CD4-positive, alpha-beta T cell treated with Interleukin-6 for 4 hours (primary cell): ENCODE measurements at regions not wholly inside any gene's neighbourhood (a gene's known extent, or its start where the extent isn't known, plus 50 kb on each side); places are given as distances from the start of the nearest gene placed in this dataset.

ENCODE experiments used
- DNase-seq: peaks from one replicate; pipeline ENCODE4 v3.0.0-alpha.2; 2020; ENCODE audit warnings: mixed read lengths

DNA sequence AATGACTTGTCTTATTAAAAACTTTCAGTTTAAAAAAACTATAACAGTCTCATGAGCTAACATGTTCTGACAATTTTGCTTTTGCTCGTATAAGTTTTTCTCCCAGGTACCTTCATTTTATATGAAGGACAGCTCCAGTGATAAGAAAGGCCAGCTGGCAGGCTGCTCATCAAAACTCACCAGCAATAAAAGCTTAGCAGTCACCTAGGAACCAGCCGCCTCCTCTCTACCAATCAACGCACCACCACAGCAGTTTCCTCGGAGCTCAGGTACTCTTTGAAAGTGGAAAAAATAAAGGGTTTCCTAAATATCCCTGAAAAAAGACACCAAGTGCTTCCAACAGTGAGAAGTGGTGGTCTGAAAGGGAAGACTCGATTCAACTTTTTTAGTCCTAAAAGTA lies 100.9 kb upstream of the CCDC150 start:
- DNase-seq: no peak

DNA sequence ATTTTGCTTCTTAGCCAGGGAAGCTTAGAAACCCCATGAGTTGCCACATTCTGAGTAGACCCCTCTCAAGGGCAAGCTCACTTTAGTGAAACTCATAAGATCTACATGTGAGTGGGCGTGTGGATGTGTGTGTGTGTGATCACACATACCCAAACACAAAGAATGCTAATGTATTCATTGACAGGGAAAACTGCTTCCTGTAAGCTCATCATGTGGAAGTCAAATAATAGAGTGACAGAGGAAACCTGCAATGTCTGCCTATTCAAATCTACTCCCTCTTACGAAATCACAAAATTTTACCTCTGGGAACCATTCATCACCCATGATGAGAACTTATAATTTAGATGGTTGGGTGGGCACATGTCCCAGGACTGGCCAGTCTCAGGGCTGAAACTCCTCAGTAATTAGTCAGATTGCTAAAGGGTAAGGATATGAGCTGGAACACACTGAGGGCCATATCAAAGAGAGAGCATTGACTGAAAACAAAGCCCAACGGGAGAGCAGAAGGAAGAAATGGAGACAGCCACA lies 94.5 kb upstream of the CCDC150 start:
- no peak for DNase-seq

DNA sequence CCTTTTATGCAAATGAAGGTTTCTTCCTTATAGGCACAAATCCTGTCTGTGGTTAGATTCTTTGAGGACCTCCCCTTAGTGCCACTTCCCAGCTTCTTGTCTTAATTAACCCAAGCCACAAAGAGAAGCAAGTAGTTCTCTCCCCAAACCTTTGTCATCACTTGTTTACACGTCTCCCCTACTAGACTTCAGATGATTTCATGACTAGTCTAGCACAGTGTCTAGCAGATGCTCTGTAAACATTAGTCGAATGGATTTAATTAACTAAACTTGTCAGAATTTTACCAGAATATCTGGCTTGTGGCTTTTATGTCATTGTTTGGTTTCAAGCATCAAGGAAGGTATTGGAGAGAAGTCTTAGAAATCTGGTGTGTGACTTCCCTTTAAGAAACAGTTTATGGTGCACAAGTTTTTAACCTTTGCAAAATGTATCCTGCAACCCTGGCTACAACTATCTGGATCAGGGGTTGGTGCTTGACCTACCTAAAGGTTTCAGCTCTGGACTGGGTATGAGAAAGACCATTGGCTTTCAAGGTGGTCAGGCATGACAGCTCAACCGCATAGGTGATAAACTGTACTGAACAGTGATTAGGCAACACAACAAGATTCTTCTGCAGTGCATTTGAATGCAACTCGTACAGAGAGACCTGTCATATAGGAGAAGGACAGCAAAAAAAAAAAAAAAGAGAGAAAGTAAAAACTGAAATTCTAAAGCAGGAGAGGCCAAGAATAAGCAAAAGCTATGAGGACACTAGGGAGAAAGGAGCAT lies 93.2 kb upstream of the CCDC150 start:
- DNase-seq: no peak

DNA sequence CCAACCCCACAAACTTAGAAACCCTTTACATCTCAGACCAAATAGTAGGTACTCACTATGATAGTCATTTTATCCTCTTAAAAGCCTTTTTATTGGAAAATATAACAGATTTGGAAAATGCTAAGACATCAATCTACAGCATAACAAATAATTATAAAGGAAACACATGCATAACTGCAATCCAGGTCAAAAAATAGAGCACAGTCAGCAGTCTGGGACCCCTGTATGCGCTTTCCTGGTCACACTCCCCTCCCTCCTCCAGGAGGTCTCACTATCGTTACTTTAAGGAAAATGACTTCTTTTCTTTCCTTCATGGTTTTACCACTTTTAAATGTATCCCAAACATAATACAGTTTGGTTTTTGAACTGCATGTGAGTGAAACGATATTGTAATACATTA lies 90.5 kb upstream of the CCDC150 start:
- DNase-seq: no peak

DNA sequence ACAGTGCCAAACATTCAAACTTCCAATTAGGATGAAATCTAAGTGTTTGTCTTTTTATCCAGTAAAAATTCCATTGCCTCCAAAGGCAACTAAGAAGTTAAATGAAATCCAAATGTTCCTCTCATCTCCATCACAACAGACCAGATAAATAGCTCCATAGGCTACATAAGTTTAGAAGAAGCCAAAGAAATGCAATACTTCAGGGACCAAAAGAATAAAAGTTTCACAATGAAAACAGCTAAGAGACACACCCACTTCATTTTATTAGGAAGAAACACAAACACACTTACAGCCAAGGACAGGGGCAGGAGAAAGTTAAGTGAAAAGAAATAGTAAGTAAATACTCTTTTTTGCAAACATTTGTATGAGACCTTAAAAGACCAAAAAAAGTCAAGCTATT lies 88.5 kb upstream of the CCDC150 start:
- no peak for DNase-seq

DNA sequence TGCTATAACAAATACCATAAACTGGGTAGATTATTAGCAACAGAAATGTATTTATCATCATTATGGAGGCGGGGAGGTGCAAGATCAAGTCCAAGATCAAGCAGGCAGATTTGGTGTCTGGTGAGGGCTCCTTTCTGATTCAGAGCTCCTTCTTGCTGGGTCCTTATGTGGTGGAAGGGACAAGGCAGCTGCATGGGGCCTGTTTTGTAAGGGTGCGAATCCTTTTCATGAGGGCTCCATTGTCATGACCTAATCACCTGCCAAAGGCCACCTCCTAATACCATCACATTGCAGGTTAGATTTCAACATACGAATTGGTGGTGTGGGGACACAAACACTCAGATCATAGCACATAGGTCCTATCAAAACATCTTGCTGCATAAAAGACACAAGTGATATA lies 84.4 kb upstream of the CCDC150 start:
- DNase-seq: no peak

DNA sequence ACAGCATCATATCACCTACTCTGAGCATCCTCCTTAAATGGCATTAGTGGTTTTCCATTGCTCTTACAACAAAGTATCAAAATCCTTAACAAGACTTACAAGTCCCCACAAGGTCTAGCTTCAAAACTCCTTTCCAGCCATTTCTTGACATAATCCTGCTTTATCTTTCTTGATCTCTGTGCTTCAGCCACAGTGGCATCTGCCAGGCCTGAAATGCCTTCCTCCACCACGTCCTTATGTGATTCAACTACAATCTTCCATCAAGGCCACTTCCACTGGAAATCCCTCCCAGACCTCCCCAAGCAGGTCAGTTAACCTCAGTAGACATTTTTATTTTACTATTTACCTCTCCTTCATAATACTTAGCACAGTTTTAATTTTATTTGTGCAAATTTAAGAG lies 83.8 kb upstream of the CCDC150 start:
- no peak for DNase-seq

DNA sequence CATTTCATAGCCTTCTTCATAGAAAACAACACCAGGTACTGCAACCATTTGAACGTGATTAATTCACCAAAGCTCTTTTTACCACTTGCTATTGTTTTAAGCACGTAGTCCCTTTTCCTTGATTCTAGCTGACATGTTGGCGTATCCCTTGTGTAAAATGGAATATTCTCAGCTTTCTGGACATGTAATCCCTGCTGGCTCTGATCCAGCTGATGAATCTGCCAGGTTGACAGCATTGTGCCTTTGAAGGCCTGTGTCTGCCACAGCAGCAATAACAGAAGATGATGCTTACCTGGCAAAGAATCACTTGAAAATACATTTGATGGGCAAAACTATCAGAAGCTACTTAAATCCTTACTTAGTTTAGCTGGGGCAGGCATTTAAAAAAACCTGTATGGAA lies 81.0 kb upstream of the CCDC150 start:
- DNase-seq: no peak

DNA sequence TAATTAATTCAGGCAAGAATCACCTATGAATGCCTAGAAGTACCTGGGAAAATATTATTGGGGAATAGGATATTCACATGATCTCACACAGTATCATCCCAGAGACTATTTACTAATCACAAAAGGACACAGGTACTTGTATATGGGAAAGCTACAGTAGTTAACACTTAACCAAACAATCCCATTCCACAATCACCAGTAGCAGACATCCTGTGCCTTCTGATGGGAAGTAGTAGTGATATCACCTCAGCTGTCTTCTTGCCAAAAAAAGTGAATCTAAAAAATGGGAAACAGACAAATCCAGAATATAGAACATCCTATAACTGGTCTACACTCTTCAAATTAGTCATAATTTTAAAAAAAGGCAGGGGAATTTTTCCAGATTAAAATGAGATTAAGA lies 75.6 kb upstream of the CCDC150 start:
- no peak for DNase-seq

DNA sequence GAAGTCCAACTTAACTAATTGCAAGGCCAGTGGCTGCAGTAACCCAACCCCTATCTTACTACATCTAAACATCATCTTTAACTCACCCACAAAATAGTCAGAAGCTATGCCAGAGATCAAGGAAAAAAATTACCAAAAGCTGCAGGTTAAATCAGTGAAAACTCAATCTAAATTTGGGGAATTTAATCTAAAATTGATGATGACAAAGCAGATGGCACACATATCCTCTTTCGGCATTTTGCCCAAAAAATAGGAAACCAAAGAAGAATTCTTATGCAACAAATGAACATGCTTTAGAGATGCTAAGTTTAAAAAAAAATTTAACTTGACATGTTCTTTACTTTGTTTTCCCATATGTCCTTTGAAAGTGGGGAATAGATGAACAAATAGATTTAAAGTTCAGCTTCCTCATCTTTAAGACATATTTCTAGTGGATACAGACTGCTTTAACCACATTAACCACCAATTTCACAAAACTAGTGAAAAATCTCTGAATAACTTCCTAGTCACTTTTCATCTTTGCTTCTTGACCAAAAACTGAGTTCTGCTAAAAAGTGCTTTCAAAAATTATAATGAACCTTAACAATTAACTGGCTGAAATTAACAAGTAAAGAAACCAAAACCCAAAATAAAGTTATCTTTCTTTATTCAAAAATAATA lies 74.3 kb upstream of the CCDC150 start:
- no peak for DNase-seq

DNA sequence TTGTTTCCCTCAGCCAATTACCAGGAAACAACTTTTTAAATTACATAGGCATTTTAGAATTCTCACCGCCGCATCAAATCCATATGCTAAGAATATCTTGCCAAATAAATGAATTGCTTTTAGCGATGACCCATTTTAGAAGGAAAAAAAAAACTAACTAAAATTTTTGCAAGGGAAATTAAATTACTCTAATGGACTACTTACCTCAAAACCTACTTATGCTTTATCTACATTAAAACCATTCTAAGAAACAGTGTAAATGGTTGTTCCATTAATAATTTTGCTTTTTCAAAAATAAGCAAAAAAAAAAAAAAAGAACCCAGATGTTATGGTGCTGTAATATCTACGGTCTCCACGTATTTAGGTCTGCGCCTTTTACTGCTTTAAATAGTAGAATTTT lies 73.5 kb upstream of the CCDC150 start:
- DNase-seq: no peak

DNA sequence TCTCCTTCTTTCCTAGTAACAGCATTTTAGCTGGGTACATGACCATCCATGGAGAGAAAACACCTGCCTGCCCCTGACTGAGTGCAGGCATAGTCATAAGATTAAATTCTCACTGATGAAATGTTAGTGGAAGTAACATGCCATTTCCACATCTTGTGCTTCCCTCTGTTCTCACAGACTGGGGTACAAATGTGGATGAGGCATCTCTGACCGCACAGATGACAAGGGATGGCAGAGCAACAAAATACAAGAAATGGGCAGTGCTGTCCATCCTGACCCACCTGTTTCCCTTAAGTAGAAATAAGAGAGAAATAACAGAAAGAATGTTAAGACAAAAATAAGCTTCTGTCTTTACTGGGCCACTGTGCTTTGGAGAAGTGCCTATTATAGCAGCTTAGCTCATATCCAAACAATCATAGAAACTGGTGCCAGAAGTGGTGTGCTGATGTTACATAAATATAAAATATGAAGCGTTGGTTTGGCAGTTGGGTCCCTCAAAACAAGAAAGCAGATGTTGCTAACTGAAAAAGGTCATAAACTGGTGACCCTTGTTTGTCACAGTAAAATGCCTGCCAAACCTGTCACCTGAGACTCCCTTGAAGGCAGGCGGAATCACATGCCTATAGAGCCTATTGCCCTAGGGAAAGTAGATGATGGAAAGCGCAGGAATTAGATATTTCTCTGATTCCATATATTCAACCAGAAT lies 72.4 kb upstream of the CCDC150 start:
- no peak for DNase-seq

DNA sequence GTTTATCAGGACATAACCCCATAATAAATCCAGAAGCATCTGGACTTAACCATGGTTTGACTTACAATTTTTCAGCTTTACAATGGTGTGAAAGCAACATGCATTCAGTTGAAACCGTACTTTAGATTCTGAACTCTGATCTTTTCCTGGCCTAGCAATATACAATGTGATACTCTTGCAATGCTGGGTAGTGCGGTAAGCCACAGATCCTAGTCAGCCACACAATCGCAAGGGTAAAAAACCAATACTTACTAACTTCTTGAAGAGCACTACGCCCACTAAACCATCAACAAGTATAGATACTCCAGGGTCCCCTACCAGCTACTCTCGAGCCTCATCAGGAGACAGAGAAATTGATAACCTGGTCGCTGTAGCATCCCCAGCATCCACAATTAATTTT lies 71.0 kb upstream of the CCDC150 start:
- no peak for DNase-seq

DNA sequence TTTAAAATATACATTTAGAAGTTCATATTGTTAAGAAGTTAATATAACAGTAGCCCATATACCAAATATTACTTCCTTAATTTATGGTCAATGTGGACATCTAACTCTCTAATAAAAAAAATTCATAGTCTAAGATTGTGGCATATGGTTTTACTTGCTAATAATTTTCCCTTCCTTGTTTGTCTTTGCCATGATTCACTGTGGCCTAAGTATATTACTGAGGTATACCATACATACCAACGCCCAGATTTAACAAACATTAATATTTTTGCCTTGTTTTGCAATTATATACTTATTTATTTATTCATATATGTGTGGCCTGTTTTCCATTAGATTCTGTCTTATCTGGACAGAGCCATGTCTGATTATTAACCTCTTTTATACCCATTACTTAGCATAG lies 54.6 kb upstream of the CCDC150 start:
- DNase-seq: no peak

DNA sequence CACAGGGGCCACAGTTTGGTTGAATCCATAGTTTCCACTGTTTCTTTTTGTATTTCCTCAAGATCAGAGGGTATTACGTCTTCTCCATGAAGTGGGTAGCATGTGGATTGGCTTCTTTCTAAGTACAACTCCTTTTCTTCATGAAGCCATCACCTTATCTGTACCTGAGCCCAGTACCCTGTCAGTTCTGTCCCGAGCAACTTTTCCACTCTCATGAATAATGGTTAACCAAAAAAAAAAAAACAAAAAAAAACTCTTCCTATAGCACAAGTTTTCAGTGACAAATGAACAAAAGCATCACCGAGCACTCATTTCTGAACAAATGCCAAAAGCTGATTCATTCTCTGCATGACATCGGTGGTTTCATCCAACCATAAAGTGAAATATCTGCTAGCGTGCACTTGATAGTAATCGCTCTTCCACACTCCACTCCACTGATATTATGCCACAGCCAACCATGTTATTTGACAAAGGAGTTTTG lies 53.0 kb upstream of the CCDC150 start:
- DNase-seq: no peak

DNA sequence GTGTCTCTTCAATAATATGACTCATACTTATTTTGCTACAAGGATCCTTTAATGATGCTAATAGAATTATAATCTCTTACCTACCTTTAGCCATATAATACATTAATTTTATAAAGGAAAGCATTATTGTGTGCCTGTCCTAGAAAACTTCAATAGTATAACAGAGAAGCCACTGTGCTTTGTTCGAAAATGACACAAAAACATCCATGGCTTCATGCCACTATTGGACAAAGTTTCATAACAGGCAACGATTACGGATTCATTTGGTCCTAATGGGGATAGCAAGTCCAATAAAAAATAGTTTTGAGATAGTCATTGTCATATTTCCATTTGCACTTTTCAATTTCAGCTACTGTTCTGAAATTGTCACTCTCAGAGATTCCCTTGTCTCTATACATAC lies 52.5 kb upstream of the CCDC150 start:
- DNase-seq: no peak

DNA sequence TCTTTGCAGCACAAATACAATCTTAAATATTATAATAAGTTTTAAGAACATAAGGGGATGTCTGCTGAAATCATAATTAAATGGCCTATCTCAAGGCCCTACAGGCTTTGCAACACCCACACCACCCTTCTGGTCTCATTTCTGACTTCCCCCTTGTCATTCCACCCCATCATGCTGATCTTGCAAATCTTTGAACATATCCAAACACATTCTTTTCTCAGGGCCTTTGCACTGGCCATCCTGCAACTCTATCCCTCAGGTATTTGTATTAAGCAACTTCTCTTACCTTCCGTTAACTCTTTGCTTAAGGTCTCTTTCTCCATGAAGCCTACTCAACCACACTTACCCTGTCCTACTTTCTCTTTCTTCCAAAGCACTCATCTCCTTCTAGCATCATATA lies 51.8 kb upstream of the CCDC150 start:
- no peak for DNase-seq

DNA sequence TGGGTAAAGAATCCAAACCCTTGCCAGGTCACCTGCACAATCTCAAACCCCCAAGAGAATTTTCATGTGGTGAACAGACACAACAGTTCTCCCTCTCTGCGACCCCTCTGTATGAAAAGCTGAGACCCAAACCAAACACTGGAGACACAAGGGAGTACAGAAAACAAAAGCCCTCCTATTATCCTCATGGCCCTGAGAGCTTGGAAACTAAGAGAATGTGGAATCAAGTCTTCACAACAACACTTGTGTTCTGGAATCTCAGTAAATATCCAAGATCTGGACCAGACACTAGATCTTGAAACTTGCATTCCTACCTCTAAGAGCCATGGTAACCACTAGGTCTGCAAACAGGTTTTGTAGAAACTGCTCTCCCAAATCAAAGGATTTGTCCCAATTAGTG lies 50.1 kb upstream of the CCDC150 start:
- no peak for DNase-seq
